GM18907 (cell line): ENCODE measurements at regions not wholly inside any gene's neighbourhood (a gene's known extent, or its start where the extent isn't known, plus 50 kb on each side); places are given as distances from the start of the nearest gene placed in this dataset.

Source experiments
- ATAC-seq: cut with Tn5 transposase; IDR thresholded peaks from one replicate; pipeline ENCODE4 v1.9.1; 2021; ENCODE audit warnings: mild to moderate bottlenecking, moderate library complexity; ENCODE audit not compliant: unreplicated experiment

- no peak for ATAC-seq
These were observed 381.2 kb upstream of the MC4R start for GRCh38 chr18:60753753-60754152.

DNA sequence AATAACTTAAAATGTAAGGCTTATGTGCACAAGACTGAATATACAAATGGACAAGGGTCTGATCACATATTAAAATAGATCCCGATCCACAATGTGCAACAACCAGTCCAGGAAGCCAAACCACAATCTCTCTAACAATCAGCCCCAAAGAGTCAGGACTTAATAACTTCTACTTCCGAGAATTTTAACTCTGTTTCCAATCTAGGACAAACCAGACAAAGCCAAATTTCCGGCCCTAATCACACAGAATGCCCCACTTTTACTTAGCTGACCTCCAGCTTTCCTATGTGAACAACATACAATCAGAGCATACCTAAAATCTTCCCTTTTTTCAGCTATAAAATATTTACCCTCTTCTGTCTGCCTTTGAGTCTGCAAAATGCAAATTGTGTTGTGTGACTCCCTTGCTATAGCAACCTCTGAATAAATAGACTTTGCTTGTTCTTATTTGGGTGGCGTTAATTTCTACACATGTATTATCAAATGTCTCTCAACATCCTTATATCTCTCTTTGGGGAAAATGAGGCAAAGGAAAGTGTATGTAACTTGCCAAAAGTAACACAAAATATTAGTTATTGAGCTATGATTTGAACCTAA, 381.9 kb upstream of the MC4R start:
- no peak for ATAC-seq

DNA sequence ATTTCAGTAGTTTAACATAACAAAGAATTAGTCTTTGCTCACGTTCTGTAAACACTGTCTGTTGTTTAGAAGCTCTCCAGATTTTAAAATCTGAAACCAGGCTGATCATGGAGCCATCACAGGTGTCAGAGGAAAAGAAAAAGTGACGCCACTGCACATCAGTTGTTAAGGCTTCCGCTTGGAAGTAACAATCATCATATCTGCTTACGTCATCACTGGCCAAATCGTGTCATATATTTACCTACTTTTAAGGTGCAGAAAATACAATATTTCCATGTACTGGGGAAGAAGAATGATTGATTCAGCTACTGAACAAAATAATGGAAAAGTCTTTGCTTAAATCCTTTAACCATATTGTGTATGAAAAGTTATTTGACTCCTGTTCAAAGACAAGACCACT, 382.6 kb upstream of the MC4R start:
- no peak for ATAC-seq

- no peak for ATAC-seq
These were observed 403.4 kb upstream of the MC4R start for GRCh38 chr18:60775978-60776377.

DNA sequence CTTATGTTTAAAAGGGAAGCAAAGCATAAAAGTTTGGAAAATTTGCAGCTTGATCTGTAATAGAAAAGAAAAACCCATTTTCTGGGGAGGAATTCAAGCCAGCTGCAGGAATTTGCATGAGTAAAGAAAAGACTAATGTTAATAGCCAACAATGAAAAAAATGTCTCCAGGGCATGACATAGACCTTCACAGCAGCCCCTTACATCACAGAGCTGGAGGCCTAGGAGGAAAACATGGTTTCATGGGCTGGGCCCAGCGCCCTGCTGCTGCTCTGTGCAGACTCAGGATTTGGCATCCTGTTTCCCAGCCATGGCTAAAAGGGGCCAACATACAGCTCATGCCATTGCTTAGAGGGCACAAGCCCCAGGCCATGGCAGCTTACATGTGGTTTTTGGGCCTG, 411.6 kb upstream of the MC4R start:
- ATAC-seq: no peak

DNA sequence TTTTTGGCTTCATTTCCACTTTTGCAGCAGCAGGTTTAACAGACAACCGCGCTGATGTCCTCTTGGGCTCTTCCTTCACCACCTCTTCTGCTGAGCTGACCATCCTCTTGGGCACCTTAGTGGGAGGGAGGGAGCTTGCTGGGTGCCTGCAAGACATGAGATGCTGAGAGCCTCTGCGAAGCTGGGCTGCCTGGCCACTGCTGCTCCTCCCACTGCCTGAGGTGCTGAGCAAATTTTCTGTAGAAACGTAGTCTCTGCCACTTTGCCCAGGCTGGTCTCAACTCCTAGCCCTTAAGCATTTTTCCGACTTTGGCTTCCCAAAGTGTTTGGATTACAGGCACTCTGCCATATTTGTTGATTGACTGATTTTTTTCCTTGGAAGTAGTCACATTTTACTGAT, 422.2 kb upstream of the MC4R start:
- no peak for ATAC-seq

GRCh38 chr18:60804415-60804814, 431.8 kb upstream of the MC4R start:
- no peak for ATAC-seq

DNA sequence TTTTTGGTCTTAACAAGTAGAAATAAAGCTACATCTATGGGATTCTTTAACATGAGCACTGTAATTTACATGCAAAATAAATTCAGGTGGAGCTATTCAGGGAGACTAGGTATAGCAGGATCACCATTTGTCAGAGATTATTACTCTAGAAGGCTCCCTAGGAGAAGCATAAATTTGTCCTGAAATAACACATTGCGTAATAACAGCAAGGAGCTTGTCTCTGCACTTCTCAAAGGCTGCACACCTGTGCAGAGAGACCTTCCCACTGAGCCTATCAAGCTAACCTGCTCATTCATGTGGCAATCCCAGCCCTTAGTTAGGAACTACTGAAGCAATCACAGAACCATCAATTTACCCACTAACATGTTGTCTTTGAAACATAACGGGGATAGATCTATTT, 437.4 kb upstream of the MC4R start:
- no peak for ATAC-seq

- no peak for ATAC-seq
These were observed 440.3 kb upstream of the MC4R start for GRCh38 chr18:60812921-60813320.

- no peak for ATAC-seq
These were observed 453.8 kb upstream of the MC4R start for GRCh38 chr18:60826346-60826745.

GRCh38 chr18:60831971-60832370, 459.4 kb upstream of the MC4R start:
- no peak for ATAC-seq

- no peak for ATAC-seq
These were observed 466.1 kb upstream of the MC4R start for GRCh38 chr18:60838677-60839076.

- no peak for ATAC-seq
These were observed 473.8 kb upstream of the MC4R start for GRCh38 chr18:60846396-60846795.

- ATAC-seq: no peak
These were observed 474.9 kb upstream of the MC4R start for GRCh38 chr18:60847517-60847916.

DNA sequence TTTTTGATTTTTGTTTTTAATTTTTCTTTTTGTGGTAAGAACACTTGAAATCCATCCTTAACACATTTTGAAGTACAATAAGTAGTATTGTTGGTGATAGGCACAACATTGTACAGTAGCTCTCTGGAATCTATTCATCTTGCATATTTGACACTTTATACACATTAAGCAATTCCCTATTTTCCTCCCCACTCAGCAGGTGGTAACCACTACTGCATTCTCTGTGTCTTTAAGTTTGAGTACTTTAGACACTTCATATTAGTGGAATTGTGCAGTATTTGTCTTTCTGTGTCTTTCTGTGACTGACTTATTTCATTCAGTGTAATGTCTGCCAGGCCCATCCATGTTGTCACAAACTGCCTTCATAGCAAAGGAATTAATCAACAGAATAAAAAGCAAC, 471.7 kb upstream of the CDH20 start:
- no peak for ATAC-seq

DNA sequence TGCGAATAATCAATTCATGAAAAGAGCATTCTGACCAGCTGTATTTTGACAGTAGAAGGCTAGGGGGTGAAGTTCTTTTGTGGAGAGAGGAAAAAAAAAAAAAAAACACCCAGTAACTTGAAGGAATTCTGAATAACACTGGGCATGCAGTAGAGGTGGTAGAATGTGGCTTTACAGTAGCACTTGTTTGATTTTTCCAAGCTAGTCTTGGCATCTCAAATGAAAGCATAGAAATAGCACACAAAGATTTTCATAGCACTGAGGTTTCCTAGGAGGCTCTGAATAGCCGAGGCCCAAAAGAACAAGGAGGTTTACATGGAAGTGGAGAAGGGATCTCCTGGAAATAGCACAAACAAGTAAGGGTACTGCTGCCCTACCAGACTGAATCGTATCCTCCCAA, 470.2 kb upstream of the CDH20 start:
- no peak for ATAC-seq

DNA sequence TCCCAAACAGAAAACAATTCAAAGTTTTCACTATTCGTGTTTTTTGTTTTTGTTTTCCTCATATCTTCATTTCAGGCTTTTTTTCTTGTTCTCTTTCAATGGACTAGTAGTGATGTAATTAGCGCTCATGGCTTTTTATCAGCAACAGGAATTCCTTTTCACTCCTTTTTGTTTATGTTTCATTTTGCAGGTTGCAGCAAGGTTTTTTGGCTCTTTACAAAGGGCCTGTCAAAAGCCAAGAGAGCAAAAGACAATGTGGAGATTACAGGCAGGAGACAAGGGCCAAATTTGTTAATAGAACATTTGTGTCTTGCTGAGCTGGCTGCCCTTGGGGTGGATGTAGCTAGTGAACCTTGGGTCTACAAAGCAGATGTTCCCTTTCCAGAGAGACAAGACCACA, 467.4 kb upstream of the CDH20 start:
- ATAC-seq: no peak

GRCh38 chr18:60870261-60871153, 462.7 kb upstream of the CDH20 start:
- no peak for ATAC-seq

GRCh38 chr18:60872434-60872833, 460.8 kb upstream of the CDH20 start:
- ATAC-seq: no peak

DNA sequence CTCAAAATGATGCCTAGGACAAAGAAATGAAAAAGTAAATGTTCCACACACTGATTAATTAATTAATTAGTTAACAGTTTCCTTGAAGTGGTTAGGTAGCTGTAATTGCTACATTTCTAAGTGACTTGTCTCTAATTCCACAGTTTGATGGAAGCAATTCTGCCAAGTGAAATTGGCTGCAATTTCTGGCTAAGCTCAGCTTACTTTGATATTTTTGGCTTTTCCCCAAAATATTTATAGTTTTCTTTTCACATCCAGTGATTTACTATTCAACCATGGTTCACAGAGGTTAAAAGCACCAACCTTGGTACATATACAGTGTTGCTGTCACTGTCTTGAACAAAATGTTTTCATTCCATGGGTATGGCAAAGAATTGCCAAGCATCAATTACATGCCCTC, 459.5 kb upstream of the CDH20 start:
- no peak for ATAC-seq

- no peak for ATAC-seq
These were observed 457.2 kb upstream of the CDH20 start for GRCh38 chr18:60875957-60876507.

- ATAC-seq: no peak
These were observed 453.0 kb upstream of the CDH20 start for GRCh38 chr18:60880184-60880583.
